ENCODE measurements at regions not wholly inside any gene's neighbourhood (a gene's known extent, or its start where the extent isn't known, plus 50 kb on each side); places are given as distances from the start of the nearest gene placed in this dataset.

GRCh38 chr15:96158938-96159337, 171.6 kb upstream of the NR2F2 start:
- Histone ChIP-seq H3K9ac (ENCODE audit: insufficient read depth, low read depth, low read length) (no peak overlapping the region), H3K4me1 (ENCODE audit: insufficient read depth, low read length) (peaks cover 36% of the 10 kb centered on the region), H4K20me1 (ENCODE audit: insufficient read depth, low read length) (no peaks in the 10 kb centered on the region), H3K36me3 (replicated peaks in 1 of 2; ENCODE audit: control insufficient read depth in 1 of 2, insufficient read depth in 2 of 2, low read length in 2 of 2) (no peaks in the 10 kb centered on the region), H3K27me3 (ENCODE audit: control insufficient read depth in 1 of 2, insufficient read depth in 2 of 2, low read length in 2 of 2) (no peaks in the 10 kb centered on the region; a peak in 1 of 5 replicates), H3K4me3 (replicated peaks in 1 of 3; ENCODE audit: insufficient read depth in 1 of 3, low read depth in 2 of 3, low read length in 3 of 3) (no peak overlapping the region), H3K79me2 (ENCODE audit: insufficient read depth, low read length) (no peaks in the 10 kb centered on the region), H3K4me2 (ENCODE audit: low read depth, low read length) (peak overlapping the region; percentile 47), H3K9me3 (ENCODE audit: low read length) (no peaks in the 10 kb centered on the region), H2AFZ (ENCODE audit: low read length) (peak overlapping the region; percentile 67), H3K27ac (ENCODE audit: extremely low read length, insufficient read depth, low read length) (peak overlapping the region; percentile 40)
- ATAC-seq (peak; percentile 66), DNase-seq (ENCODE audit: low spot score) (peak; percentile 30), FAIRE-seq (peak; percentile 58)
- intact Hi-C loops (cut with micrococcal nuclease; ENCODE audit: unreplicated experiment), result no loop called here
- WGBS (ENCODE audit: low lambda C conversion rate), result 39% methylated on average over 5 of the region's 5 CpGs
- CTCF ChIA-PET (ENCODE audit: low intra/inter-chr PET ratio, low total read pairs), result no interaction called here
- in situ Hi-C loops (cut with HindIII; ENCODE audit: extremely low pct_ligation_motif_present, low pct_unique_long_range_greater_than_20kb), result no loop called here
- BruUV-seq (replicated peaks), result no TSS peak
- POLR2A ChIA-PET, result no interaction called here
- TF ChIP-seq MAX (IDR thresholded peaks at IDR 0.05), result peak; percentile 15; the same call in 1 of the 2 replicates
- TF ChIP-seq HNF4A (CRISPR knock-in tag; IDR thresholded peaks at IDR 0.05), result peak; percentile 58; the same call in 1 of the 2 replicates
- TF ChIP-seq FOXO1 (CRISPR knock-in tag; IDR thresholded peaks at IDR 0.05), result peak; percentile 31; the same call in 1 of the 2 replicates
- no peak for TF ChIP-seq ARID3A (IDR thresholded peaks at IDR 0.05; ENCODE audit: low read depth, low read length)
- TF ChIP-seq ZBTB7B (CRISPR knock-in tag; IDR thresholded peaks at IDR 0.05), result 0 out of 2 replicates have a peak, but pooled peaks have one; percentile 20
- no peak for TF ChIP-seq MEF2D (CRISPR knock-in tag; IDR thresholded peaks at IDR 0.05)
- TF ChIP-seq ETV5 (CRISPR knock-in tag; IDR thresholded peaks at IDR 0.05; ENCODE audit: borderline replicate concordance), result peak; percentile 40; the same call in 1 of the 2 replicates
- peak; percentile 27; the same call in 1 of the 2 replicates for TF ChIP-seq GABPB1 (CRISPR knock-in tag; IDR thresholded peaks at IDR 0.05)
- TF ChIP-seq NR2F2 (IDR thresholded peaks at IDR 0.05; ENCODE audit: borderline replicate concordance, low read depth), result peak; percentile 36; the same call in 1 of the 2 replicates
- 0 out of 2 replicates have a peak, but pooled peaks have one; percentile 13 for TF ChIP-seq RARA (CRISPR knock-in tag; IDR thresholded peaks at IDR 0.05)
- TF ChIP-seq FOXP1 (IDR thresholded peaks at IDR 0.05), result no peak
- TF ChIP-seq FOXP1 (CRISPR knock-in tag; IDR thresholded peaks at IDR 0.05), result 0 out of 2 replicates have a peak, but pooled peaks have one; percentile 40
- peak; percentile 39; the same call in 1 of the 2 replicates for TF ChIP-seq ARID5B (CRISPR knock-in tag; IDR thresholded peaks at IDR 0.05)
- TF ChIP-seq HOMEZ (CRISPR knock-in tag; IDR thresholded peaks at IDR 0.05; ENCODE audit: low read depth), result peak; percentile 79; the same call in 1 of the 2 replicates
- TF ChIP-seq ATF3 (CRISPR knock-in tag; IDR thresholded peaks at IDR 0.05), result no peak
- 0 out of 2 replicates have a peak, but pooled peaks have one; percentile 38 for TF ChIP-seq MIXL1 (CRISPR knock-in tag; IDR thresholded peaks at IDR 0.05)
- TF ChIP-seq CERS6 (CRISPR knock-in tag; IDR thresholded peaks at IDR 0.05), result no peak
